ENCODE measurements at regions not wholly inside any gene's neighbourhood (a gene's known extent, or its start where the extent isn't known, plus 50 kb on each side); places are given as distances from the start of the nearest gene placed in this dataset.

DNA sequence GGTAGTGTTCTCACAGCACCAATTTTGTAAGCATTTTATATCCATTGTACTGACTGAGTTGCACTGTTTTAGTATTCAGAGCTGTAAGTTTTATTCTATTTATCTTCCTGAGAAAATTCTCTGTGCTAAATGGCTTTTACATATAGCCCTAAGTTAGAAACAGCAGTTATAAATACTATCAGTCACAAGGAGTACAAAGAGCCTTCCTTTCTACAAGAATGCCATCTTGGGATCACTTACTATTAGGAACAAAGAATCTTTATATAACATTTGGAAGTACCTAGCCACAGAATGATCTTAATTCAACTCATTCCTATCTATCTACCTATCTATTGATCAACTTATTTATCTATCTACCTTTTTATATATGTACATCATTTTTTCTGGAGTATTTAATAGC lies 423.9 kb upstream of the RGS18 start:
- POLR2A ChIA-PET = no interaction called here

DNA sequence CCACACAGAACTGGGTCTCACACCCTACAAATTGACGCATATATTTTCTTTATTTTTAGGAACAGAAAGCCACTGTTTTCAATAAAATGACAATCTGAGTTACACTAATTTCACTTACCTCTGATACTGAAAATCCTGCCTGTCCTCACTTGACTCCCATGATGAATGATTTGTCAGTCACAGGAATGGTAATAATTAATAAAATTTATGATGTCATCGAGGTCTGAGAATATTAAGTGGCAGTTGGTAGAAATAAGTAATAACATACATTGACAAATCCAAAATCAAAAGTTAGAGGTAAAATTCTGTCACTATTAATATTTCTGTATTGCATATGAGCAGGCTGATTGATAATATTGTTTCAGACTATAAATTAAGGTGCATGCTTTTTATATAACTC lies 418.7 kb upstream of the RGS18 start:
- H3K27me3 Mint-ChIP-seq = no peaks in the 10 kb centered on the region
- ChIA-PET CTCF (no interaction called here), POLR2A (no interaction called here)

More for the DNA sequence above, 423.9 kb upstream of the RGS18 start:
- ATAC-seq (ENCODE audit: low read depth) = no peak
- intact Hi-C loops (cut with micrococcal nuclease) = no loop called here
- Mint-ChIP-seq H3K36me3 (ENCODE audit: low read depth) (no peaks in the 10 kb centered on the region), H3K9me3 (peaks cover 2% of the 10 kb centered on the region), H3K27me3 (no peaks in the 10 kb centered on the region), H3K4me1 (no peaks in the 10 kb centered on the region), H3K27ac (no peak overlapping the region), H3K4me3 (no peak overlapping the region)
- DNase-seq = no peak
- CTCF ChIA-PET = no interaction called here
- TF ChIP-seq CTCF (IDR thresholded peaks at IDR 0.05) = no peak

DNA sequence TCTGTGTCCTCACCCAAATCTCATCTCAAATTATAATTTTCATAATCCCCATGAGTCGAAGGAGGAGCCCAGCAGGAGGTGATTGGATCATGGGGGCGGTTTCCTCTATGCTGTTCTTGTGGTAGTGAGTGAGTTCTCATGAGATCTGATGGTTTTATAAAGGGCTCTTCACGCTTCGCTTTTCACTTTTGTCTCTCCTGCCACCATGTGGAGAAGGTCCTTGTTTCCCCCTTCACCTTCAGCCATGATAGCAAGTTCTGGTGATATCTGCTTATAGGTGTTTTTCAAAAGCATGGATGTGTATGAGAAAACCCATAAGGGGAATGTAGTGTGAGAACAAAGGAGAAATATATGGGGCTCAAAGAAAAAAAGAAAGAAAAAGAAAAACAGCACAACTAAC lies 405.9 kb upstream of the RGS18 start:
- no peaks in the 10 kb centered on the region for H3K36me3 Mint-ChIP-seq (ENCODE audit: low read depth)
- TF ChIP-seq CTCF (IDR thresholded peaks at IDR 0.05) = no peak
- no peak overlapping the region for H3K4me3 Mint-ChIP-seq
- no peak overlapping the region for H3K27ac Mint-ChIP-seq
- ChIA-PET CTCF (no interaction called here), POLR2A (no interaction called here)
- intact Hi-C loops (cut with micrococcal nuclease) = no loop called here
- no peaks in the 10 kb centered on the region for H3K27me3 Mint-ChIP-seq
- peaks cover 11% of the 10 kb centered on the region for H3K9me3 Mint-ChIP-seq
- ATAC-seq (ENCODE audit: low read depth) (no peak), DNase-seq (no peak)
- no peaks in the 10 kb centered on the region for H3K4me1 Mint-ChIP-seq

More for the DNA sequence above, 418.7 kb upstream of the RGS18 start:
- no peak for ATAC-seq (ENCODE audit: low read depth)
- H3K27ac Mint-ChIP-seq = no peak overlapping the region
- H3K36me3 Mint-ChIP-seq (ENCODE audit: low read depth) = no peaks in the 10 kb centered on the region
- intact Hi-C loops (cut with micrococcal nuclease) = no loop called here
- H3K9me3 Mint-ChIP-seq = no peaks in the 10 kb centered on the region
- H3K4me3 Mint-ChIP-seq = no peak overlapping the region
- H3K4me1 Mint-ChIP-seq = no peaks in the 10 kb centered on the region
- DNase-seq = no peak
- TF ChIP-seq CTCF (IDR thresholded peaks at IDR 0.05) = no peak

DNA sequence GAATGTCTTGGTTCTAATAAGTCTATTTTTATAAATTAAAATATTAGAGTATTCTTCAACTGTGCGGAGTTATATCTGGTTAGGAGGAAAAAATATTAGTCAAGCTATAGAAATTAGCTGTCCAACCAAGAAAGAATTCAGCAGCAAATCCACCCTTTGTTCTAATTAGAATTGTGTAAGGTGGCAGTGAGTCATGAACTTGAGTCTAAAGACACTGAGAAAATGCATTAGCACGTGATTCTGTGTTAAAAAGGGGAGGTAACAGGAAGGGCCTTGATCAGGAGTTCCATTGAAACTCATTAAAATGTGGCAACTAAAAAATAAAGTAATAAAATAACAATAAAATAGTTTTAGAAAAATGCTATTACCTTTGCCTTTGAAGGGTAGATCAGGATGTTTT lies 398.2 kb upstream of the RGS18 start:
- ChIA-PET POLR2A (no interaction called here), CTCF (no interaction called here)
- Mint-ChIP-seq H3K36me3 (ENCODE audit: low read depth) (no peaks in the 10 kb centered on the region), H3K4me1 (no peaks in the 10 kb centered on the region), H3K4me3 (no peak overlapping the region), H3K9me3 (no peaks in the 10 kb centered on the region), H3K27me3 (no peaks in the 10 kb centered on the region), H3K27ac (no peak overlapping the region)
- ATAC-seq (ENCODE audit: low read depth) (no peak), DNase-seq (no peak)
- intact Hi-C loops (cut with micrococcal nuclease) = no loop called here
- TF ChIP-seq CTCF (IDR thresholded peaks at IDR 0.05) = no peak

GRCh38 chr1:191788551-191788950 lies 369.7 kb upstream of the RGS18 start:
- intact Hi-C loops (cut with micrococcal nuclease) = no loop called here
- ChIA-PET POLR2A (no interaction called here), CTCF (interaction anchor here (0.7 kb wide), 1 partner anchor 1764 kb away, joined by 3 read pairs; no protein-coding TSS in a partner anchor)
- H3K36me3 Mint-ChIP-seq (ENCODE audit: low read depth) = no peaks in the 10 kb centered on the region
- H3K27ac Mint-ChIP-seq = no peak overlapping the region
- ATAC-seq (ENCODE audit: low read depth) = no peak
- no peaks in the 10 kb centered on the region for H3K4me1 Mint-ChIP-seq
- TF ChIP-seq CTCF (IDR thresholded peaks at IDR 0.05) = no peak
- H3K9me3 Mint-ChIP-seq = peaks cover 6% of the 10 kb centered on the region
- H3K4me3 Mint-ChIP-seq = no peak overlapping the region
- no peaks in the 10 kb centered on the region for H3K27me3 Mint-ChIP-seq
- DNase-seq = no peak
